GM23338 (cell line): ENCODE measurements at regions not wholly inside any gene's neighbourhood (a gene's known extent, or its start where the extent isn't known, plus 50 kb on each side); places are given as distances from the start of the nearest gene placed in this dataset.
A peak's percentile ranks its signal among the peaks of the same experiment; 100 is the strongest.

Source experiments
- ATAC-seq: fragments of 200-7000 bp; cut with Tn5 transposase; 3 replicates; pipeline ENCODE4 v1.9.1; 2020
- DNase-seq: peaks from one replicate; pipeline ENCODE4 v3.0.0-alpha.2; 2015; ENCODE audit warnings: low spot score
- H2AFZ ChIP-seq: fragments of 200-600 bp; sonication (generic); 2 replicates; pipeline ENCODE4 v1.8.0; 2016; ENCODE audit warnings: antibody characterized with exemption, mild to moderate bottlenecking, moderate library complexity
- H3F3A ChIP-seq: fragments of 200-600 bp; sonication (generic); replicated peaks from 2 replicates; pipeline ENCODE4 v1.8.0; 2017; ENCODE audit warnings: antibody characterized with exemption, mixed run types, low read depth
- H3K27ac ChIP-seq: fragments of 200-600 bp; sonication (generic); 2 replicates; pipeline ENCODE4 v1.6.1; 2016; ENCODE audit warnings: low read depth
- H3K27me3 ChIP-seq: fragments of 200-600 bp; sonication (generic); 2 replicates; pipeline ENCODE4 v1.8.0; 2016; ENCODE audit warnings: mild to moderate bottlenecking, mixed run types, moderate library complexity; ENCODE audit not compliant: insufficient read depth
- H3K36me3 ChIP-seq: fragments of 200-600 bp; sonication (generic); 2 replicates; pipeline ENCODE4 v1.8.0; 2016; ENCODE audit warnings: mild to moderate bottlenecking; ENCODE audit not compliant: insufficient read depth
- H3K4me1 ChIP-seq: fragments of 200-600 bp; sonication (generic); 2 replicates; pipeline ENCODE4 v1.8.0; 2016; ENCODE audit warnings: mild to moderate bottlenecking, moderate library complexity; ENCODE audit not compliant: insufficient read depth
- H3K4me2 ChIP-seq: fragments of 200-600 bp; sonication (generic); 2 replicates; pipeline ENCODE4 v1.7.1; 2017; ENCODE audit warnings: mixed run types
- H3K4me3 ChIP-seq: fragments of 200-600 bp; sonication (generic); 2 replicates; pipeline ENCODE4 v1.6.1; 2016; ENCODE audit warnings: mixed run types
- H3K79me2 ChIP-seq: fragments of 200-600 bp; sonication (generic); replicated peaks from 2 replicates; pipeline ENCODE4 v1.8.0; 2017; ENCODE audit warnings: mild to moderate bottlenecking; ENCODE audit not compliant: insufficient read depth
- H3K9me2 ChIP-seq: fragments of 200-600 bp; sonication (generic); 2 replicates; pipeline ENCODE4 v1.8.0; 2017; ENCODE audit not compliant: insufficient read depth
- H4K20me1 ChIP-seq: fragments of 200-600 bp; sonication (generic); replicated peaks from 2 replicates; pipeline ENCODE4 v1.8.0; 2017; ENCODE audit warnings: mild to moderate bottlenecking; ENCODE audit not compliant: insufficient read depth
- H3K27ac Mint-ChIP-seq: 2 replicates; pipeline ENCODE4 v1.8.0; 2020; ENCODE audit warnings: inconsistent platforms, mild to moderate bottlenecking, moderate library complexity, mixed read lengths
- H3K27me3 Mint-ChIP-seq: 3 replicates; pipeline ENCODE4 v1.8.0; 2022; ENCODE audit warnings: low read depth, mild to moderate bottlenecking, moderate library complexity, mixed read lengths, inconsistent platforms; ENCODE audit not compliant: insufficient read depth, poor library complexity
- H3K36me3 Mint-ChIP-seq: 3 replicates; pipeline ENCODE4 v1.8.0; 2021; ENCODE audit warnings: low read depth, mild to moderate bottlenecking, inconsistent platforms, moderate library complexity, mixed read lengths
- H3K4me1 Mint-ChIP-seq: 3 replicates; pipeline ENCODE4 v1.8.0; 2020; ENCODE audit warnings: mild to moderate bottlenecking, inconsistent platforms, mixed read lengths
- H3K4me3 Mint-ChIP-seq: 3 replicates; pipeline ENCODE4 v1.8.0; 2021; ENCODE audit warnings: moderate library complexity, mild to moderate bottlenecking, inconsistent platforms, mixed read lengths
- H3K9me3 Mint-ChIP-seq: 3 replicates; pipeline ENCODE4 v1.8.0; 2020; ENCODE audit warnings: moderate library complexity, mild to moderate bottlenecking, inconsistent platforms, mixed read lengths
- CREB1 ChIP-seq: fragments of 250-450 bp; sonication (Bioruptor Pico); IDR thresholded peaks from 2 replicates; pipeline ENCODE4 v1.5.0; 2020; ENCODE audit warnings: low read depth, mild to moderate bottlenecking, moderate library complexity
- CTCF ChIP-seq, 2 experiments: fragments of 200-600 bp in 1 of 2; sonication (generic) in 1 of 2; conservative IDR thresholded peaks; 2 replicates each; pipeline versions ENCODE4 v1.5.1 to v1.6.1; 2016 to 2017; ENCODE audit warnings: antibody characterized with exemption in 2 of 2, low read depth in 2 of 2, mild to moderate bottlenecking in 2 of 2, moderate library complexity in 1 of 2
- EZH2phosphoT487 ChIP-seq: fragments of 200-600 bp; sonication (generic); IDR thresholded peaks from one replicate; pipeline ENCODE4 v1.8.1; 2018; ENCODE audit warnings: antibody characterized with exemption; ENCODE audit not compliant: unreplicated experiment
- JUNB ChIP-seq: IDR thresholded peaks from one replicate; pipeline ENCODE4 v1.6.1; 2016; ENCODE audit warnings: antibody characterized with exemption; ENCODE audit not compliant: unreplicated experiment
- NANOG ChIP-seq: IDR thresholded peaks from 2 replicates; pipeline ENCODE4 v1.6.1; 2016; ENCODE audit warnings: antibody characterized with exemption, borderline replicate concordance
- REST ChIP-seq: IDR thresholded peaks from one replicate; pipeline ENCODE4 v1.6.1; 2018; ENCODE audit warnings: antibody characterized with exemption; ENCODE audit not compliant: unreplicated experiment
- ZNF114 ChIP-seq: fragments of 250-450 bp; sonication (Bioruptor Pico); IDR thresholded peaks from 2 replicates; pipeline ENCODE4 v1.5.0; 2020; ENCODE audit warnings: mild to moderate bottlenecking, moderate library complexity
- ZNF331 ChIP-seq: fragments of 250-450 bp; sonication (Bioruptor Pico); IDR thresholded peaks from 2 replicates; pipeline ENCODE4 v1.5.0; 2020; ENCODE audit warnings: low read depth, mild to moderate bottlenecking, moderate library complexity
- TF ChIP-seq, protein P1 (sequence below): IDR thresholded peaks from 2 replicates; pipeline ENCODE4 v1.6.1; 2016; ENCODE audit warnings: antibody characterized with exemption

DNA sequence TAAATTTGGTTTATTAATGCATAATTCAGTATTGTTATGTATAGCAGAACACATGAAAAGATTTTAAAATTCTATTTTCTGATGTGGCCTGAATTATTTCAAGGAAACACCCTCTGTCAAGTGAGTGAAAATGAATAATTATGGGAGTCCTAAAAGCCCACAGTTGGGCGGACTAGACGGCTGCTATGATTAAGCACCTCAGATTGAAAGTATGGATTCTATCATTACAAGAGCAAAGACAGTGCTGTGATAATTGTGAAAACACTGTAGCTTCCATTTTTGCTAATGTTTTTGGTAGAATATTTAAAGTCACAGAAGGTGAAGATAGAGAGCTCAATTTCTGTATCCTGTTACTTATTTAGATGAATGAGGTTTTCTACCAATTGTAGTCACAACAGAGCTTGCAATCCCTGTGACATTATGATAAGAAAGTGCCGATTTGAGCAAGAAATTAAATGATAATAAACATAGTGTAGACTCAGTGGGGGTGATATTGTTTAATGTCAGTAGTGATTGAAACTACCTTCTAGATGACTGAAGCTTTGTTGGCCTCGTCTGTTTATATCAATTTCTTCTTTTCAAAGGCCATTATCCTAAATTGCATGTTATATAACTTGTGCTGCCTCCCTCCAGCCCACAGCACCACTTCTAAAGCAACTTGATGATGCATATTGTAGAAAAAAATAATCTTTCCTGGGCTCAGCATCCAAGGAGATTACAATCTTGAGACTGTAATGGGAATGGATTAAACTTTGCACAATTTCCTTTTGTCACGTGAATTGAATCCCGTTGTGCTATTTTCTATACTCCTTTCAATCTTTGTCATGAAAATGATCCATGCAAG is 359.8 kb downstream of the BTG1 start:
- Histone ChIP-seq H3K9me2 (no peaks in the 10 kb centered on the region), H3K27me3 (no peaks in the 10 kb centered on the region), H3K4me3 (no peak overlapping the region), H3K4me1 (peaks cover 13% of the 10 kb centered on the region), H3K27ac (no peak overlapping the region), H2AFZ (peak overlapping the region; percentile 84; the same call in 1 of the 2 replicates), H3K4me2 (no peak overlapping the region), H3K79me2 (no peaks in the 10 kb centered on the region), H3F3A (no peaks in the 10 kb centered on the region), H4K20me1 (no peaks in the 10 kb centered on the region), H3K36me3 (no peaks in the 10 kb centered on the region)
- no peaks in the 10 kb centered on the region for H3K27me3 Mint-ChIP-seq
- TF ChIP-seq ZNF114 (no peak), ZNF331 (CRISPR knock-in tag) (no peak)
- H3K36me3 Mint-ChIP-seq = no peaks in the 10 kb centered on the region
- no peaks in the 10 kb centered on the region for H3K9me3 Mint-ChIP-seq
- no peak overlapping the region for H3K4me3 Mint-ChIP-seq
- ATAC-seq (no peak), DNase-seq (no peak)
- no peak overlapping the region for H3K27ac Mint-ChIP-seq
- H3K4me1 Mint-ChIP-seq = peaks cover 18% of the 10 kb centered on the region; the same call in 2 of the 3 replicates

DNA sequence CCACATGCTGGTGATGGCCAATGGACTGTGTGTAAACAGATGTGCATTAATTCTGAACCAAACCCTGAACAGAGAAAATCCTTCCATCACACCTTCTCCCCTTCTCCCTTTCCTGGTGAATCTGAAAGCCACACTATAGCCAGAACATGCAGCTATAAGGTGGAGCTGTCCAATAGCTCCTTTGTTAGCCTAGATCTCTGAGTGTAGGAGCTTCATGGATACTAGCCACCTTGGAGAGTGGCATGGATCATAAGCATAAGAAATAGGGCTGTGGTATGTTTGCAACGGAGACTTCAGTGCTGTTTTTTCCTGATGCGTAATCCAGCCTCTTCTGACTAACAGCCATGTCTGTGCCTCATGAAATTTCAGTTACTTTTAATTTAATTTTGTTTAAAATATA is 364.5 kb downstream of the BTG1 start:
- Histone ChIP-seq H3K4me2 (no peak overlapping the region), H3K27ac (no peak overlapping the region), H3F3A (no peaks in the 10 kb centered on the region), H3K4me3 (no peak overlapping the region), H4K20me1 (no peaks in the 10 kb centered on the region), H3K27me3 (no peaks in the 10 kb centered on the region), H3K4me1 (peaks cover 4% of the 10 kb centered on the region; the same call in 1 of the 2 replicates), H3K79me2 (no peaks in the 10 kb centered on the region), H2AFZ (no peak overlapping the region), H3K9me2 (no peaks in the 10 kb centered on the region), H3K36me3 (no peaks in the 10 kb centered on the region)
- peaks cover 14% of the 10 kb centered on the region; the same call in 2 of the 3 replicates for H3K4me1 Mint-ChIP-seq
- no peaks in the 10 kb centered on the region for H3K27me3 Mint-ChIP-seq
- H3K4me3 Mint-ChIP-seq = no peak overlapping the region
- no peak for TF ChIP-seq CTCF (conservative IDR thresholded peaks at IDR 0.05; ENCODE audit: low read depth in 2 of 2)
- TF ChIP-seq, protein P1, sequence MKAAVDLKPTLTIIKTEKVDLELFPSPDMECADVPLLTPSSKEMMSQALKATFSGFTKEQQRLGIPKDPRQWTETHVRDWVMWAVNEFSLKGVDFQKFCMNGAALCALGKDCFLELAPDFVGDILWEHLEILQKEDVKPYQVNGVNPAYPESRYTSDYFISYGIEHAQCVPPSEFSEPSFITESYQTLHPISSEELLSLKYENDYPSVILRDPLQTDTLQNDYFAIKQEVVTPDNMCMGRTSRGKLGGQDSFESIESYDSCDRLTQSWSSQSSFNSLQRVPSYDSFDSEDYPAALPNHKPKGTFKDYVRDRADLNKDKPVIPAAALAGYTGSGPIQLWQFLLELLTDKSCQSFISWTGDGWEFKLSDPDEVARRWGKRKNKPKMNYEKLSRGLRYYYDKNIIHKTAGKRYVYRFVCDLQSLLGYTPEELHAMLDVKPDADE = no peak
- TF ChIP-seq NANOG = no peak
- no peak for TF ChIP-seq EZH2phosphoT487
- peak; percentile 56 for TF ChIP-seq REST
- no peak for TF ChIP-seq ZNF331 (CRISPR knock-in tag)
- TF ChIP-seq JUNB = no peak
- TF ChIP-seq CREB1 (CRISPR knock-in tag) = no peak
- H3K36me3 Mint-ChIP-seq = no peaks in the 10 kb centered on the region
- DNase-seq (no peak), ATAC-seq (no peak; the same call in 2 of the 3 replicates)
- no peaks in the 10 kb centered on the region for H3K9me3 Mint-ChIP-seq
- H3K27ac Mint-ChIP-seq = no peak overlapping the region
